ENCODE measurements at regions not wholly inside any gene's neighbourhood (a gene's known extent, or its start where the extent isn't known, plus 50 kb on each side); places are given as distances from the start of the nearest gene placed in this dataset.

DNA sequence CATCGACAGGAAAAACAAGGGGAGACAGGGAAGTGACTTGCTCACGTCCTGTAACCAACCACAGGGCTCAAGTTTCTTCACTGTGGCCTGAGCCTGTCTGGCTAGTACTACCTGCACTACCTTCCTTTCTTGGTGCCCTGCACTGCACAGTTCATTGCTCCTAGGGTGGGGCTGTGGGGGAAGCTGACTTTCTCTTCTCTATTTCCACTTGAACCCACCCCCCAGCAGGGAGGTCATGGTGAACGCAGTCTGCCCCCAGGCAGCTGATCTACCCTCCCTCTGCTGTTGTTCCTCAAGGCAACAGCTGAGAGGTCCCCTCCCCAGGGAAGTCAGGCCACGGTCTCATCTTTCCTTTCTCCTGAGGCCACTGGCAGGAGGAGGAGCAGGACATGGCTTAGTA, 532.1 kb downstream of the SOX11 start:
- TF ChIP-seq EZH2 (IDR thresholded peaks at IDR 0.05; ENCODE audit: insufficient read depth, low read length): no peak
- TF ChIP-seq, protein P1, sequence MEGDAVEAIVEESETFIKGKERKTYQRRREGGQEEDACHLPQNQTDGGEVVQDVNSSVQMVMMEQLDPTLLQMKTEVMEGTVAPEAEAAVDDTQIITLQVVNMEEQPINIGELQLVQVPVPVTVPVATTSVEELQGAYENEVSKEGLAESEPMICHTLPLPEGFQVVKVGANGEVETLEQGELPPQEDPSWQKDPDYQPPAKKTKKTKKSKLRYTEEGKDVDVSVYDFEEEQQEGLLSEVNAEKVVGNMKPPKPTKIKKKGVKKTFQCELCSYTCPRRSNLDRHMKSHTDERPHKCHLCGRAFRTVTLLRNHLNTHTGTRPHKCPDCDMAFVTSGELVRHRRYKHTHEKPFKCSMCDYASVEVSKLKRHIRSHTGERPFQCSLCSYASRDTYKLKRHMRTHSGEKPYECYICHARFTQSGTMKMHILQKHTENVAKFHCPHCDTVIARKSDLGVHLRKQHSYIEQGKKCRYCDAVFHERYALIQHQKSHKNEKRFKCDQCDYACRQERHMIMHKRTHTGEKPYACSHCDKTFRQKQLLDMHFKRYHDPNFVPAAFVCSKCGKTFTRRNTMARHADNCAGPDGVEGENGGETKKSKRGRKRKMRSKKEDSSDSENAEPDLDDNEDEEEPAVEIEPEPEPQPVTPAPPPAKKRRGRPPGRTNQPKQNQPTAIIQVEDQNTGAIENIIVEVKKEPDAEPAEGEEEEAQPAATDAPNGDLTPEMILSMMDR (IDR thresholded peaks at IDR 0.05; ENCODE audit: insufficient read depth, low read depth, low read length): no peak
